ENCODE measurements at regions not wholly inside any gene's neighbourhood (a gene's known extent, or its start where the extent isn't known, plus 50 kb on each side); places are given as distances from the start of the nearest gene placed in this dataset.

GRCh38 chr6:2414885-2415547 is 169.6 kb upstream of the GMDS start:
- DNase-seq: no peak

- no peak for DNase-seq
Observed at GRCh38 chr6:2412731-2413130, 167.3 kb upstream of the GMDS start.

GRCh38 chr6:2410656-2411380 is 165.4 kb upstream of the GMDS start:
- DNase-seq: no peak

- no peak for DNase-seq
Observed at GRCh38 chr6:2407525-2407924, 162.1 kb upstream of the GMDS start.

- DNase-seq: no peak
Observed at GRCh38 chr6:2404211-2404929, 159.0 kb upstream of the GMDS start.

- no peak for DNase-seq
Observed at GRCh38 chr6:2403546-2403945, 158.1 kb upstream of the GMDS start.

GRCh38 chr6:2396846-2397630 is 151.6 kb upstream of the GMDS start:
- no peak for DNase-seq

GRCh38 chr6:2396042-2396657 is 150.7 kb upstream of the GMDS start:
- DNase-seq: no peak

GRCh38 chr6:2388554-2389324 is 143.3 kb upstream of the GMDS start:
- no peak for DNase-seq

- no peak for DNase-seq
Observed at GRCh38 chr6:2387445-2387844, 142.0 kb upstream of the GMDS start.

GRCh38 chr6:2385471-2385983 is 140.1 kb upstream of the GMDS start:
- no peak for DNase-seq

- no peak for DNase-seq
Observed at GRCh38 chr6:2384528-2384927, 139.1 kb upstream of the GMDS start.

- DNase-seq: no peak
Observed at GRCh38 chr6:2381872-2382661, 136.7 kb upstream of the GMDS start.

- no peak for DNase-seq
Observed at GRCh38 chr6:2378891-2379652, 133.7 kb upstream of the GMDS start.

GRCh38 chr6:2378046-2378657 is 132.7 kb upstream of the GMDS start:
- no peak for DNase-seq

- no peak for DNase-seq
Observed at GRCh38 chr6:2376429-2377355, 131.3 kb upstream of the GMDS start.

- DNase-seq: no peak
Observed at GRCh38 chr6:2375443-2375842, 130.0 kb upstream of the GMDS start.

- DNase-seq: no peak
Observed at GRCh38 chr6:2369606-2370005, 124.2 kb upstream of the GMDS start.
